B cell (primary cell): ENCODE measurements at regions not wholly inside any gene's neighbourhood (a gene's known extent, or its start where the extent isn't known, plus 50 kb on each side); places are given as distances from the start of the nearest gene placed in this dataset.

Source experiments
- EZH2 ChIP-seq: IDR thresholded peaks from 2 replicates; pipeline ENCODE4 v1.6.1; 2012; ENCODE audit warnings: borderline replicate concordance, low read depth, mild to moderate bottlenecking, moderate library complexity, low read length; ENCODE audit not compliant: insufficient read depth, poor library complexity, severe bottlenecking
- TF ChIP-seq, protein P1 (sequence below): fragments of 200-600 bp; IDR thresholded peaks from one replicate; pipeline ENCODE4 v1.8.0; 2022; ENCODE audit warnings: antibody characterized with exemption, mild to moderate bottlenecking

DNA sequence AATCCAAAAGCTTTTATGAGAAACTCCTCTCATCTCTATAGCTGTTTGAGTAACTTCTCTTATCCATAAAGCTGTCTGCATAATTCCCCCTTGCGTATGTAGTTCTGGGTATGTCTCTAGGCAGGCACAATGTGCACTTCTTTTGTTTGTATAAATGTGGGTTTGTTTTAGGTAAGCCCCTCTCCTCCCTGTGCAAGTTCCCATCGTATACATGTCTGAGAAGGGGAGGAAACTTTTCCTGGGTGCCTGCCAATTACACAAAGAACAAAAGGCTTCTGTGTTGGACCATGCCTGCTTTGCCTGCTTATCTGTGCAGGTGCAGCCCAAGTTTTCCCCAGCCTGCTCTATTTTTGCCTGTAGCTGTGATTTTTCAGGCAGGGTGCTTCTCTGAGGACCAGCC, 96.7 kb downstream of the CCER1 start:
- TF ChIP-seq EZH2 = no peak
- TF ChIP-seq, protein P1, sequence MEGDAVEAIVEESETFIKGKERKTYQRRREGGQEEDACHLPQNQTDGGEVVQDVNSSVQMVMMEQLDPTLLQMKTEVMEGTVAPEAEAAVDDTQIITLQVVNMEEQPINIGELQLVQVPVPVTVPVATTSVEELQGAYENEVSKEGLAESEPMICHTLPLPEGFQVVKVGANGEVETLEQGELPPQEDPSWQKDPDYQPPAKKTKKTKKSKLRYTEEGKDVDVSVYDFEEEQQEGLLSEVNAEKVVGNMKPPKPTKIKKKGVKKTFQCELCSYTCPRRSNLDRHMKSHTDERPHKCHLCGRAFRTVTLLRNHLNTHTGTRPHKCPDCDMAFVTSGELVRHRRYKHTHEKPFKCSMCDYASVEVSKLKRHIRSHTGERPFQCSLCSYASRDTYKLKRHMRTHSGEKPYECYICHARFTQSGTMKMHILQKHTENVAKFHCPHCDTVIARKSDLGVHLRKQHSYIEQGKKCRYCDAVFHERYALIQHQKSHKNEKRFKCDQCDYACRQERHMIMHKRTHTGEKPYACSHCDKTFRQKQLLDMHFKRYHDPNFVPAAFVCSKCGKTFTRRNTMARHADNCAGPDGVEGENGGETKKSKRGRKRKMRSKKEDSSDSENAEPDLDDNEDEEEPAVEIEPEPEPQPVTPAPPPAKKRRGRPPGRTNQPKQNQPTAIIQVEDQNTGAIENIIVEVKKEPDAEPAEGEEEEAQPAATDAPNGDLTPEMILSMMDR = no peak
